A673 (cell line): ENCODE measurements at regions not wholly inside any gene's neighbourhood (a gene's known extent, or its start where the extent isn't known, plus 50 kb on each side); places are given as distances from the start of the nearest gene placed in this dataset.
"Not testable (repeated sequence)": the region's sequence is repeated elsewhere in the genome, so short reads cannot be mapped to it uniquely, and the experiment has no call there.

Source experiments
- BruUV-seq: library from RNA; stranded (reverse); fragments of 400-500 nt; replicated peaks from 2 replicates; lab custom pipeline; 2021; lab: Mats Ljungman, UMichigan
- CTCF ChIA-PET: fragments of 300-600 bp; sonication (Branson Sonifier 250); formaldehyde crosslinking; loops from one replicate; lab custom pipeline; 2022; ENCODE audit warnings: antibody characterized with exemption; lab: Charles Lee
- POLR2A ChIA-PET: fragments of 300-600 bp; sonication (Branson Sonifier 250); formaldehyde crosslinking; loops from one replicate; lab custom pipeline; 2022; ENCODE audit warnings: antibody characterized with exemption; ENCODE audit not compliant: low non-redundant PET; lab: Charles Lee
- DNase-seq: peaks from one replicate; pipeline ENCODE4 v3.0.0-alpha.2; 2015; ENCODE audit warnings: low spot score
- H3K27ac ChIP-seq: fragments of 200-600 bp; sonication (generic); 2 replicates; pipeline ENCODE4 v1.5.1; 2016; ENCODE audit warnings: mixed run types, low read depth, mild to moderate bottlenecking, mixed read lengths, antibody characterized with exemption, low read length; ENCODE audit not compliant: poor library complexity, severe bottlenecking
- H3K27me3 ChIP-seq: fragments of 200-600 bp; sonication (generic); replicated peaks from 2 replicates; pipeline ENCODE4 v1.6.1; 2017; ENCODE audit warnings: mixed run types, low read depth, mild to moderate bottlenecking, mixed read lengths, antibody characterized with exemption, low read length; ENCODE audit not compliant: insufficient read depth, poor library complexity
- H3K36me3 ChIP-seq: fragments of 200-600 bp; sonication (generic); 2 replicates; pipeline ENCODE4 v1.6.1; 2016; ENCODE audit warnings: mixed run types, mild to moderate bottlenecking, mixed read lengths, antibody characterized with exemption, low read length; ENCODE audit not compliant: insufficient read depth, poor library complexity, severe bottlenecking
- H3K4me1 ChIP-seq: fragments of 200-600 bp; sonication (generic); 2 replicates; pipeline ENCODE4 v1.6.1; 2017; ENCODE audit warnings: mixed run types, mild to moderate bottlenecking, mixed read lengths, antibody characterized with exemption, low read length; ENCODE audit not compliant: insufficient read depth, poor library complexity, severe bottlenecking
- H3K4me3 ChIP-seq: fragments of 200-600 bp; sonication (generic); 2 replicates; pipeline ENCODE4 v1.5.1; 2016; ENCODE audit warnings: low read depth, mixed run types, mild to moderate bottlenecking, mixed read lengths, low read length; ENCODE audit not compliant: poor library complexity, severe bottlenecking
- H3K9me3 ChIP-seq: fragments of 200-600 bp; sonication (generic); 2 replicates; pipeline ENCODE4 v1.6.1; 2016; ENCODE audit warnings: mixed run types, low read depth, mild to moderate bottlenecking, mixed read lengths, antibody characterized with exemption, low read length; ENCODE audit not compliant: poor library complexity, severe bottlenecking
- EZH2 ChIP-seq: fragments of 200-600 bp; sonication (generic); IDR thresholded peaks from 2 replicates; pipeline ENCODE4 v1.6.1; 2017; ENCODE audit warnings: borderline replicate concordance, low read depth, mild to moderate bottlenecking, mixed read lengths, antibody characterized with exemption, low read length; ENCODE audit not compliant: poor library complexity, severe bottlenecking
- intact Hi-C: fragments of 100-400 bp; cut with micrococcal nuclease; formaldehyde crosslinking; loops from one replicate; pipeline ENCODE4 v1.10.0; 2022; ENCODE audit not compliant: unreplicated experiment
- TF ChIP-seq, protein P1 (sequence below): fragments of 300-800, 200-600 bp; sonication (generic); conservative IDR thresholded peaks from 2 replicates; pipeline ENCODE4 v1.5.1; 2017; ENCODE audit warnings: low read depth, mild to moderate bottlenecking, antibody characterized with exemption, low read length, moderate library complexity, mixed read lengths

DNA sequence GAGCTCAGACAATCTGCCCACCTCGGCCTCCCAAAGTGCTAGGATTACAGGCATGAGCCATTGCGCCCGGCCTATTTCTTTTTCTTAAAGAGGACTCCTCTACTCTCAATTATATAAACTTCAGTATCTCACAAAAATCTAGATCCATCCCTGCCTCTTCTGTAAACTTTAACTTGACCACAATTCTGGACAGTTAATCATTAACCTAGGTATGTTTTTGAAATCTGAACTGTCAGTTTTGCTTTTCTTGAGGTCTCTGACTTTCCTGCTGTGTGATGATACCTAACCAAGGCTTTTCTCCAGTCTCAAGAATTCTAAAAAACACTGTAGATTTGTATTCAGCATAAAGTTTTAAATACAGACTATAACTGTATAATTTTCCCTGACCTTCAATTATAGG, 388.2 kb upstream of the SYNCRIP start:
- ChIA-PET CTCF (no interaction called here), POLR2A (no interaction called here)
- H3K36me3 ChIP-seq, result no peaks in the 10 kb centered on the region
- BruUV-seq, result no TSS peak
- H3K27me3 ChIP-seq, result no peaks in the 10 kb centered on the region
- TF ChIP-seq, protein P1, sequence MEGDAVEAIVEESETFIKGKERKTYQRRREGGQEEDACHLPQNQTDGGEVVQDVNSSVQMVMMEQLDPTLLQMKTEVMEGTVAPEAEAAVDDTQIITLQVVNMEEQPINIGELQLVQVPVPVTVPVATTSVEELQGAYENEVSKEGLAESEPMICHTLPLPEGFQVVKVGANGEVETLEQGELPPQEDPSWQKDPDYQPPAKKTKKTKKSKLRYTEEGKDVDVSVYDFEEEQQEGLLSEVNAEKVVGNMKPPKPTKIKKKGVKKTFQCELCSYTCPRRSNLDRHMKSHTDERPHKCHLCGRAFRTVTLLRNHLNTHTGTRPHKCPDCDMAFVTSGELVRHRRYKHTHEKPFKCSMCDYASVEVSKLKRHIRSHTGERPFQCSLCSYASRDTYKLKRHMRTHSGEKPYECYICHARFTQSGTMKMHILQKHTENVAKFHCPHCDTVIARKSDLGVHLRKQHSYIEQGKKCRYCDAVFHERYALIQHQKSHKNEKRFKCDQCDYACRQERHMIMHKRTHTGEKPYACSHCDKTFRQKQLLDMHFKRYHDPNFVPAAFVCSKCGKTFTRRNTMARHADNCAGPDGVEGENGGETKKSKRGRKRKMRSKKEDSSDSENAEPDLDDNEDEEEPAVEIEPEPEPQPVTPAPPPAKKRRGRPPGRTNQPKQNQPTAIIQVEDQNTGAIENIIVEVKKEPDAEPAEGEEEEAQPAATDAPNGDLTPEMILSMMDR, result no peak
- TF ChIP-seq EZH2, result no peak
- no peak overlapping the region for H3K4me3 ChIP-seq
- H3K9me3 ChIP-seq, result no peaks in the 10 kb centered on the region
- intact Hi-C loops, result no loop called here
- no peak overlapping the region for H3K27ac ChIP-seq
- H3K4me1 ChIP-seq, result no peaks in the 10 kb centered on the region
- DNase-seq, result no peak

DNA sequence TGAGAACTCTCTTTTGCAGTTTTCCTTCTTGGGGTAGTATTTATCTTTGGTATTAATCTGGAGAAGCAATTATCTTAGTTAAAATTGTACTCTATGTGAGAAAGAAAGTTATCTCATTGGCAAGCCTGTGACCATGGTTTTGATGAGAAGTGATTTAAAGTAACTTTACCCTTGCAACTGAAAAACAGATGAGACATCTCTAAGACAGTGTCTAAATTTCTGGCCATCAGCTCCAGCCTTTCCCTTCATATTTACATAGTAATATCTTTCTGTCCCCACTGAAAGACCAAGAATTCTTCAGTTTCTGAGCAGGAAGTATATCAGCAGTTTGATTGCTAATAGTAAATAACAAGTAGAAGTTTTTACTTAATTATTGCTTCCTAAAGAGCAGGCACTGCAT, 386.1 kb upstream of the SYNCRIP start:
- no TSS peak for BruUV-seq
- intact Hi-C loops, result no loop called here
- DNase-seq, result no peak
- no peak overlapping the region for H3K27ac ChIP-seq
- H3K27me3 ChIP-seq, result no peaks in the 10 kb centered on the region
- no peak overlapping the region for H3K4me3 ChIP-seq
- no peaks in the 10 kb centered on the region for H3K9me3 ChIP-seq
- POLR2A ChIA-PET, result no interaction called here
- TF ChIP-seq EZH2, result no peak
- TF ChIP-seq, protein P1, result no peak
- H3K4me1 ChIP-seq, result no peaks in the 10 kb centered on the region
- CTCF ChIA-PET, result no interaction called here
- no peaks in the 10 kb centered on the region for H3K36me3 ChIP-seq

DNA sequence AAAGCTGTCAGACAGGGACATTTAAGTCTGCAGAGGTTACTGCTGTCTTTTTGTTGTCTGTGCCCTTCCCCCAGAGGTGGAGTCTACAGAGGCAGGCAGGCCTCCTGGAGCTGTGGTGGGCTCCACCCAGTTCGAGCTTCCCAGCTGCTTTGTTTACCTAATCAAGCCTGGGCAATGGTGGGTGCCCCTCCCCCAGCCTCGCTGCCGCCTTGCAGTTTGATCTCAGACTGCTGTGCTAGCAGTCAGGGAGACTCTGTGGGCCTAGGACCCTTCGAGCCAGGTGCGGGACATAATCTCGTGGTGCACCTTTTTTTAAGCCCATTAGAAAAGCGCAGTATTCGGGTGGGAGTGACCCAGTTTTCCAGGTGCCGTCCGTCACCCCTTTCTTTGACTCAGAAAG, 384.2 kb upstream of the SYNCRIP start:
- intact Hi-C loops, POLR2A ChIA-PET, H3K36me3 ChIP-seq, H3K27ac ChIP-seq, H3K27me3 ChIP-seq, CTCF ChIA-PET, H3K4me1 ChIP-seq, DNase-seq, H3K4me3 ChIP-seq, H3K9me3 ChIP-seq, BruUV-seq: not testable (repeated sequence)

DNA sequence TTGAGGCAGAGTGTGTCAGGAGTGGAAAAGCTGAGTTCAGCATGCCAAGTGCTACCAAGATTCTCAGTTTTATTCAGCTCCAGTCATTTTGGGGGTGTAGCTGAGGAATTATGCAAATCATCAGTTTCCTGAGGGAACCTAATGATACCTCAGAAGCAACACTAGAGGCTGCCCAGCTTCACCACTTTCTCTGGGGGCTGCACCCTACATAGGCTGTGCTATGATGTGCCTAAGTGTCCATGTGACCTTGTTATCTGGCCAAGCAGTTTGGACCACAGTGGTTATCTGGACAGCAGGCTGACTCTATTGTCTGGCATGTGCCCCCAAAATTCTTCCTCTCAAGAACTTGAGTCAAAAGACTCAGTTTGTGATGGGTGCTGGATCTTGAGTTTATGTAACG, 374.6 kb upstream of the SYNCRIP start:
- Histone ChIP-seq H3K4me1 (no peaks in the 10 kb centered on the region), H3K27ac (no peak overlapping the region), H3K9me3 (no peaks in the 10 kb centered on the region), H3K4me3 (no peak overlapping the region), H3K36me3 (no peaks in the 10 kb centered on the region), H3K27me3 (no peaks in the 10 kb centered on the region)
- DNase-seq, result no peak
- CTCF ChIA-PET, result no interaction called here
- no TSS peak for BruUV-seq
- intact Hi-C loops, result no loop called here
- POLR2A ChIA-PET, result interaction anchor here (0.6 kb wide), 1 partner anchor 75 kb away, joined by 3 read pairs; no protein-coding TSS in a partner anchor
- no peak for TF ChIP-seq EZH2
- TF ChIP-seq, protein P1, result no peak
